ENCODE measurements at regions not wholly inside any gene's neighbourhood (a gene's known extent, or its start where the extent isn't known, plus 50 kb on each side); places are given as distances from the start of the nearest gene placed in this dataset.

GRCh38 chr6:92354270-92354829, 1065.0 kb downstream of the EPHA7 start:
- Histone ChIP-seq H3K27ac (no peak overlapping the region), H3K4me1 (ENCODE audit: insufficient read depth) (no peaks in the 10 kb centered on the region), H3K79me2 (no peaks in the 10 kb centered on the region), H3K9me3 (ENCODE audit: low read depth) (no peaks in the 10 kb centered on the region), H3K27me3 (no peaks in the 10 kb centered on the region), H3K4me3 (no peak overlapping the region), H3K36me3 (replicated peaks; ENCODE audit: insufficient read depth, low read depth) (no peaks in the 10 kb centered on the region), H2AFZ (no peak overlapping the region), H4K20me1 (ENCODE audit: insufficient read depth, poor library complexity, severe bottlenecking) (no peaks in the 10 kb centered on the region), H3K4me2 (no peak overlapping the region), H3K9me2 (replicated peaks; ENCODE audit: insufficient read depth) (no peaks in the 10 kb centered on the region)
- no peak for DNase-seq (ENCODE audit: low spot score)
- 54% methylated on average over 2 of the region's 2 CpGs for WGBS (ENCODE audit: low lambda C conversion rate, missing lambda C conversion rate)
- no peak for TF ChIP-seq CTCF (IDR thresholded peaks at IDR 0.05; ENCODE audit: poor library complexity)
- TF ChIP-seq EZH2 (IDR thresholded peaks at IDR 0.05; ENCODE audit: borderline replicate concordance) = no peak
- no peak for TF ChIP-seq EZH2phosphoT487 (IDR thresholded peaks at IDR 0.05; ENCODE audit: low read depth, severe bottlenecking, unreplicated experiment)

- Histone ChIP-seq H3K79me2 (no peaks in the 10 kb centered on the region), H3K36me3 (replicated peaks; ENCODE audit: insufficient read depth, low read depth) (no peaks in the 10 kb centered on the region), H3K9me3 (ENCODE audit: low read depth) (no peaks in the 10 kb centered on the region), H3K4me1 (ENCODE audit: insufficient read depth) (no peaks in the 10 kb centered on the region), H3K27me3 (no peaks in the 10 kb centered on the region), H3K4me2 (no peak overlapping the region), H3K27ac (no peak overlapping the region), H2AFZ (no peak overlapping the region), H3K9me2 (replicated peaks; ENCODE audit: insufficient read depth) (no peaks in the 10 kb centered on the region), H3K4me3 (no peak overlapping the region), H4K20me1 (ENCODE audit: insufficient read depth, poor library complexity, severe bottlenecking) (no peaks in the 10 kb centered on the region)
- WGBS (ENCODE audit: low lambda C conversion rate, missing lambda C conversion rate) = 80% methylated on average over 2 of the region's 2 CpGs
- DNase-seq (ENCODE audit: low spot score) = no peak
- no peak for TF ChIP-seq CTCF (IDR thresholded peaks at IDR 0.05; ENCODE audit: poor library complexity)
- TF ChIP-seq EZH2phosphoT487 (IDR thresholded peaks at IDR 0.05; ENCODE audit: low read depth, severe bottlenecking, unreplicated experiment) = no peak
- TF ChIP-seq EZH2 (IDR thresholded peaks at IDR 0.05; ENCODE audit: borderline replicate concordance) = no peak
Observed at GRCh38 chr6:92352130-92352529, 1067.2 kb downstream of the EPHA7 start.

- Histone ChIP-seq H3K4me2 (no peak overlapping the region), H3K27me3 (no peaks in the 10 kb centered on the region), H3K4me3 (no peak overlapping the region), H3K36me3 (replicated peaks; ENCODE audit: insufficient read depth, low read depth) (no peaks in the 10 kb centered on the region), H3K27ac (no peak overlapping the region), H4K20me1 (ENCODE audit: insufficient read depth, poor library complexity, severe bottlenecking) (no peaks in the 10 kb centered on the region), H3K9me3 (ENCODE audit: low read depth) (no peaks in the 10 kb centered on the region), H2AFZ (no peak overlapping the region), H3K9me2 (replicated peaks; ENCODE audit: insufficient read depth) (no peaks in the 10 kb centered on the region), H3K4me1 (ENCODE audit: insufficient read depth) (no peaks in the 10 kb centered on the region), H3K79me2 (no peaks in the 10 kb centered on the region)
- TF ChIP-seq EZH2phosphoT487 (IDR thresholded peaks at IDR 0.05; ENCODE audit: low read depth, severe bottlenecking, unreplicated experiment) (no peak), EZH2 (IDR thresholded peaks at IDR 0.05; ENCODE audit: borderline replicate concordance) (no peak), CTCF (IDR thresholded peaks at IDR 0.05; ENCODE audit: poor library complexity) (no peak)
- no peak for DNase-seq (ENCODE audit: low spot score)
- 72% methylated on average over 3 of the region's 3 CpGs for WGBS (ENCODE audit: low lambda C conversion rate, missing lambda C conversion rate)
Observed at GRCh38 chr6:92341201-92341600, 1078.2 kb downstream of the EPHA7 start.

All from hepatocyte (in vitro differentiated cells).